Right lung (tissue), 2 donors: ENCODE measurements at regions not wholly inside any gene's neighbourhood (a gene's known extent, or its start where the extent isn't known, plus 50 kb on each side); places are given as distances from the start of the nearest gene placed in this dataset.
"Not testable (repeated sequence)": the region's sequence is repeated elsewhere in the genome, so short reads cannot be mapped to it uniquely, and the experiment has no call there.

ENCODE experiments used
- DNase-seq, 2 donors: peaks; one replicate each; pipeline ENCODE4 v3.0.0-alpha.2; 2013

GRCh38 chr21:28282833-28283232 is 709.8 kb downstream of the LTN1 start:
- peak in 1 of 2 donors; percentile 7 for DNase-seq

GRCh38 chr21:28281357-28281756 is 711.3 kb downstream of the LTN1 start:
- DNase-seq, result not testable (repeated sequence)

- no peak for DNase-seq
These were observed 712.1 kb downstream of the LTN1 start for GRCh38 chr21:28280611-28281010.

GRCh38 chr21:28277324-28277723 is 715.4 kb downstream of the LTN1 start:
- no peak for DNase-seq

GRCh38 chr21:28272272-28272992 is 720.2 kb downstream of the LTN1 start:
- no peak for DNase-seq

GRCh38 chr21:28269173-28269572 is 723.5 kb downstream of the LTN1 start:
- DNase-seq, result no peak

GRCh38 chr21:28268685-28269084 is 724.0 kb downstream of the LTN1 start:
- DNase-seq, result no peak

- DNase-seq, result no peak
These were observed 725.2 kb downstream of the LTN1 start for GRCh38 chr21:28267449-28267848.

GRCh38 chr21:28266061-28266460 is 726.6 kb downstream of the LTN1 start:
- no peak for DNase-seq

- no peak for DNase-seq
These were observed 728.7 kb downstream of the LTN1 start for GRCh38 chr21:28263974-28264373.

- DNase-seq, result no peak
These were observed 731.4 kb downstream of the LTN1 start for GRCh38 chr21:28261298-28261697.

GRCh38 chr21:28257276-28257675 is 735.4 kb downstream of the LTN1 start:
- DNase-seq, result no peak

GRCh38 chr21:28256837-28257236 is 735.8 kb downstream of the LTN1 start:
- no peak for DNase-seq

GRCh38 chr21:28256420-28256831 is 736.3 kb downstream of the LTN1 start:
- no peak for DNase-seq

- DNase-seq, result no peak
These were observed 738.7 kb downstream of the LTN1 start for GRCh38 chr21:28253961-28254360.

- DNase-seq, result no peak
These were observed 739.3 kb downstream of the LTN1 start for GRCh38 chr21:28253338-28253737.

- DNase-seq, result no peak
These were observed 739.7 kb downstream of the LTN1 start for GRCh38 chr21:28252928-28253327.

- no peak for DNase-seq
These were observed 741.7 kb downstream of the LTN1 start for GRCh38 chr21:28250946-28251345.

GRCh38 chr21:28247454-28248020 is 745.1 kb downstream of the LTN1 start:
- no peak for DNase-seq

- DNase-seq, result no peak
These were observed 752.1 kb downstream of the LTN1 start for GRCh38 chr21:28240586-28240985.

GRCh38 chr21:28239340-28239739 is 753.3 kb downstream of the LTN1 start:
- peak in 1 of 2 donors; percentile 26 for DNase-seq

- no peak for DNase-seq
These were observed 755.0 kb downstream of the LTN1 start for GRCh38 chr21:28237661-28238060.

GRCh38 chr21:28235169-28235895 is 757.3 kb downstream of the LTN1 start:
- DNase-seq, result no peak
